ENCODE measurements at regions not wholly inside any gene's neighbourhood (a gene's known extent, or its start where the extent isn't known, plus 50 kb on each side); places are given as distances from the start of the nearest gene placed in this dataset.

DNA sequence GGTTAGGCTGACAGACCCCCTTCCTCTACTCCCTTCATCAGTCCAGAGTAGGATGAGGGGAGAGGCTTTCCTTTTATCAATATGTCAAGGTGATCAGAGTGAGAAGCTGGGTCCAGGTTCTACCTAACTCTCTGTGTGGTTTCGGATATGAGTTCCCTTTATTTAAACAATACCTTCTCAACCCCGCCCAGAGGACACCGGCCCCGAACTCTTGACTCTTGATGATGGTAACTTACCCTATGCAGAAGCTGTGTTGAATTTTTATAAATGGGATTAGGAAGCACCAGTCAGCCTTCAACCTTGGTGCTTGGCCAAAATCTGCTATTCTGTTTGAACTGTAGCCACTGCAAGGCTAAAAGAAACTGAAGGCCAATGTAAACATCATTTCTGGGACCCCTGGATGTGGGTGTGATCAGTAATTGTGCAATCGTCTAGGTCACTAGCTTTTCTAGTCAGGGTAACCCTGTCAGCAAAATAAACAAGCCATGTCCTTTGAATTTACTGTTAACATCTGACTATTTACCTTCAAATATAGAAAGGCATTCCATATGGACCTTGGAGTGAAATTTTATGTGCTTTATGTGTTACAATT lies 398.3 kb downstream of the SEC16B start:
- TF ChIP-seq CEBPB (IDR thresholded peaks at IDR 0.05), result no peak
- no peak for TF ChIP-seq ZBTB7A (IDR thresholded peaks at IDR 0.05; ENCODE audit: low read depth)
- TF ChIP-seq, protein P1, sequence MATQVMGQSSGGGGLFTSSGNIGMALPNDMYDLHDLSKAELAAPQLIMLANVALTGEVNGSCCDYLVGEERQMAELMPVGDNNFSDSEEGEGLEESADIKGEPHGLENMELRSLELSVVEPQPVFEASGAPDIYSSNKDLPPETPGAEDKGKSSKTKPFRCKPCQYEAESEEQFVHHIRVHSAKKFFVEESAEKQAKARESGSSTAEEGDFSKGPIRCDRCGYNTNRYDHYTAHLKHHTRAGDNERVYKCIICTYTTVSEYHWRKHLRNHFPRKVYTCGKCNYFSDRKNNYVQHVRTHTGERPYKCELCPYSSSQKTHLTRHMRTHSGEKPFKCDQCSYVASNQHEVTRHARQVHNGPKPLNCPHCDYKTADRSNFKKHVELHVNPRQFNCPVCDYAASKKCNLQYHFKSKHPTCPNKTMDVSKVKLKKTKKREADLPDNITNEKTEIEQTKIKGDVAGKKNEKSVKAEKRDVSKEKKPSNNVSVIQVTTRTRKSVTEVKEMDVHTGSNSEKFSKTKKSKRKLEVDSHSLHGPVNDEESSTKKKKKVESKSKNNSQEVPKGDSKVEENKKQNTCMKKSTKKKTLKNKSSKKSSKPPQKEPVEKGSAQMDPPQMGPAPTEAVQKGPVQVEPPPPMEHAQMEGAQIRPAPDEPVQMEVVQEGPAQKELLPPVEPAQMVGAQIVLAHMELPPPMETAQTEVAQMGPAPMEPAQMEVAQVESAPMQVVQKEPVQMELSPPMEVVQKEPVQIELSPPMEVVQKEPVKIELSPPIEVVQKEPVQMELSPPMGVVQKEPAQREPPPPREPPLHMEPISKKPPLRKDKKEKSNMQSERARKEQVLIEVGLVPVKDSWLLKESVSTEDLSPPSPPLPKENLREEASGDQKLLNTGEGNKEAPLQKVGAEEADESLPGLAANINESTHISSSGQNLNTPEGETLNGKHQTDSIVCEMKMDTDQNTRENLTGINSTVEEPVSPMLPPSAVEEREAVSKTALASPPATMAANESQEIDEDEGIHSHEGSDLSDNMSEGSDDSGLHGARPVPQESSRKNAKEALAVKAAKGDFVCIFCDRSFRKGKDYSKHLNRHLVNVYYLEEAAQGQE (IDR thresholded peaks at IDR 0.05; ENCODE audit: low read depth), result no peak
- TF ChIP-seq FOXM1 (IDR thresholded peaks at IDR 0.05; ENCODE audit: borderline replicate concordance, low read depth), result no peak
